GM21360 (cell line): ENCODE measurements at regions not wholly inside any gene's neighbourhood (a gene's known extent, or its start where the extent isn't known, plus 50 kb on each side); places are given as distances from the start of the nearest gene placed in this dataset.
"Not testable (repeated sequence)": the region's sequence is repeated elsewhere in the genome, so short reads cannot be mapped to it uniquely, and the experiment has no call there.

Experiments used
- ATAC-seq: cut with Tn5 transposase; IDR thresholded peaks from one replicate; pipeline ENCODE4 v1.9.1; 2021; ENCODE audit warnings: mild to moderate bottlenecking, moderate library complexity; ENCODE audit not compliant: unreplicated experiment

GRCh38 chr2:120528051-120528692 lies 182.2 kb downstream of the INHBB start:
- no peak for ATAC-seq

DNA sequence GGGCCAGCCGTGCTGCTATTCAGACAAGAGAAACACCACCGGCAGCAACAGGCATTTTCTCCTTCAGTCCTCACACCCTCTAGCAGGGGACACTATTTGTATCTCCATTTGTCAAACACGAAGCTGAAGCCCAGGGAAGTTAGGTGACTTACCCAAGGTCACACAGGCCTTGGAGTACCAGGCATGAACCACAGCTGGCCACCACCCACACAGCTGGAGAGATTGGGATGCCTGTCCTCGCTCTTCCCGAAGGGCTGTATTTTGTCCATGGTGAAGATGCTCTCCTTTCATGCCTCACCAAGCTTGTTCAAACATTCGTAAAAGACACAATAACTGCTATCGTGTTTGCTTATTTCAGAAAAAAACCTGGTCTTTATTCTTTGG lies 182.7 kb downstream of the INHBB start:
- no peak for ATAC-seq

- no peak for ATAC-seq
Observed at GRCh38 chr2:120530781-120531180, 184.8 kb downstream of the INHBB start.

GRCh38 chr2:120531365-120531764 lies 185.4 kb downstream of the INHBB start:
- no peak for ATAC-seq

GRCh38 chr2:120531863-120532600 lies 186.1 kb downstream of the INHBB start:
- ATAC-seq, result no peak

- no peak for ATAC-seq
Observed at GRCh38 chr2:120533625-120534024, 187.7 kb downstream of the INHBB start.

- no peak for ATAC-seq
Observed at GRCh38 chr2:120534457-120534856, 188.5 kb downstream of the INHBB start.

DNA sequence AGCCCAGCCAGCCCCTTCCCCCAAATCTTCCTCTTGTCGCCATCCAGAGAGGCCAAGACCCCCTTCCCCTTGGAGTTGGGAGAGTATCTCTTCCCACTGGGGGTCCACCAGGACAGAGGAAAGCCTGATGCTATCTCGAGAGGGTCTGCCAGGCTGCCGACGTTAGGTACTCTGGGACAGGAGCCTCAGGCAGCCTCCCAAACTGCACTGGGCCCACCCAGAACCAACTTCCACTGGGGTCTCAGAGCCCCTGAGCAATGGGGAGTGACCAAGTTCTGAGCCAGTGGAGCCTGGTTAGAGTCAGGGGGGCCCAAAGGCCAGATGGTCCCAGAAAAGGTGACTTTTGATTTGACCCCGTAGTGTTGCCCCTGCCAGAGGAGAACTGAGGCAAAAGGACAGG lies 189.1 kb downstream of the INHBB start:
- ATAC-seq, result no peak

DNA sequence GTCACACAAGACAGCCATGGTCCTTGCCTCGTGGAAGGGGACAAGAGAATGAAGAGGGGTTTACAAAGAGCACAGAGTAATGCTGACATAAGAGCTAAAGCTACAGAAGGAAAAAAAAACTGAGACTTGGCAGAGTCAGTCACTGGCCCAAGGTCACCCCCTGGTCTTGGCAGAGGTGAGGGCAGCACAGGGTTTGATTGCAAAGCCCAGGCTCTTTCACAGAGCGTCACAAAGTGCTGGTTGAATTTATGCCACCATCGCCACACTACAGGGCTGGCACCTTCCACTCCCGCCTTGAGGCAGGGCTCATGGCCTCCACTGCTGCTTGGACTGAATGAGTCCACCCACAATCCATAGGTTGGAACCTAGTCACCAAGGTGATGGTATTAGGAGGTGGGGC lies 190.2 kb downstream of the INHBB start:
- no peak for ATAC-seq

DNA sequence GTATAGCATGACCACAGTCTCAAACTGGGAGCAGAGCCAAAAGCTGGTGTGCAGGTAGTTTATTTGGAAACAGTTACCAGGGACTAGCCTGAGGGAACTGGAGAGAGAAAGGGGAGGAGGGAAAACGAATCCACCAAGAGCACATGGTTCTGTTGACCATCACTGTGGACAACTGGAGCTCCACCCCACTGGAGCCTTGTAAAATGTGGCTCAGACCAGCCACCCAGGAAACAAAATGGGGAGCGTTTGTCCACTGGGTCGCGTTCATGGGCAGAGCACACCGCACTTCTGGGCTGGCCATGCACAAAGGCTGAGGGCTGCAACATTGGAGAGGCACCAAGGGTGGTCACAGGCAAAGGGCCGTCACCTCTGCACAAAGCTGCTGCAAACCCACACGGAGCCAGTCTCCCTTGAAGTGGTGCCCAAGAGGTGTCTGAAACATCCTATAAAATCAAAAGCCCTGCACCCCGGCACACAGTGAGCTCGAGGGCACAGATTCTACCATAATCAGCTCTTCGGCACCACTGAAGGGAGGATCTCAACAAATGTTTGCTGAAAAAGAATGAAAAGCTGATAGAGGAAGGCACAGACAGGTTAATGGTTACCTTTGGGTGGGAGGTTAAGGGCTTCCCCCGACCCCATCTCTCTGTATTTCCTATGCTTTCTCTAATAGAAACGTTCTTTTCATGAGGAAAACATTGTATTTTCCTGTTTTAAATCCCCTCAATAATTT lies 192.9 kb downstream of the INHBB start:
- ATAC-seq, result no peak

DNA sequence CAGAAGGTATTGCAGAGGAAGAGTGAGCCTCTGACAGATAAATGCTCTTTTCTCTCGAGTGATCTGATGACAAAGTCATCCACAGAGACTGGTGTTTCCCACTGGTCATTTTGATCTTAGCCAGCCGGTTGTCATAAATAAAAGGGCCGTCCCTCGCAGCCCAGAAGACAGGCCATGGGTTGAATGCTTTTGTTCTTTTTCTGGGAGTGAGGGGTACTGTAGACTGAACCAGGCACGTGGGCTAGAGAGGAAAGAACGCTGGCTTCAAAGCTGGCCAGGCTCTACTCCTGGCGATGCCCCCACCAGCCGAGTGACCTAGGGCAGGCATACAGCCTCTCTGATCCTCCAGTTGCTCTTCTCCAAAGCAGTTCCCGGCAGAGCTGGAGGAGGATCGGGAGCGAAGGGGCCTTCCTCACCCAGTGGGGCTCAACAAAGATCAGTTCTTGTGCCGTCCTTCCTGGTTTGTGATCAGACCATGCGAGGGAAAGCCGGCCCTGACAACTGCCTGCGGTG lies 193.5 kb downstream of the INHBB start:
- no peak for ATAC-seq

DNA sequence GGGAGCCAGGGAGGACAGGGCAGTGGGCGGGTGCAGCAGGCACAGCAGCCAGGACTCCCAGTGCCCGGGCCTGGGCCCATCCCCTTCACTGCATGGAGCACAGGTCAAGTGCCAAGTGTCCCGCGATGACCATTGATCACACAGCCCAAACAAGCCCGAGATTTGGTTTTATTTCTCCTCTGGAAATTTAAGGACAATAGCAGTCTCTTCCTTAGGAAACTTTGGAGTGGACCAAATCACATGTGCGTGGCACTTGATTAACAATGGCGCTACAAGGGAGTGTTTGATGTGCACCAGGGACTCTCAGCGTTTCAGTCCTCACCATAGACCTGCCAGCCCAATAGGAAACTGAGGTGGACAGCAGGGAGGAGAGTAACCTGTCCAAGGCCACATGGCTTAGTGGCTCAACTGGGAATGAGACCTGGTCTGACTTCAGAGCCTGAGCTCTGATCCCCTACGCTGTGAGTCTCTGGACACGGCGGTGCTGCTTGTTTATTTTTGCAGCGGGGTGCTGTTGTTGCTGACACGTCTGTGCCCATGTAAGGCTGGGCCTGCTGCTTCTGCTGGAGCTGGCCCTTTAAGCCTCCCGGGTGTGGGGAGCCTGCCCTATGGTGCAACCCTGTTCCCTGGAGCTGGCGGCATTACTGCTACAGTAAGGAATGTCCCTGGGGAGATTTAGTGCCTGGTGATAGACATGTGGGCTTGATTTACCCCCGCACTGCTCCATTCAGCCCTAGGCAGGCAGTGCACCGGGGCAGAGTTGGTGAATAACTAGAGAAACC lies 194.2 kb downstream of the INHBB start:
- ATAC-seq, result no peak

- ATAC-seq, result no peak
Observed at GRCh38 chr2:120540719-120541552, 194.7 kb upstream of the GLI2 start.

DNA sequence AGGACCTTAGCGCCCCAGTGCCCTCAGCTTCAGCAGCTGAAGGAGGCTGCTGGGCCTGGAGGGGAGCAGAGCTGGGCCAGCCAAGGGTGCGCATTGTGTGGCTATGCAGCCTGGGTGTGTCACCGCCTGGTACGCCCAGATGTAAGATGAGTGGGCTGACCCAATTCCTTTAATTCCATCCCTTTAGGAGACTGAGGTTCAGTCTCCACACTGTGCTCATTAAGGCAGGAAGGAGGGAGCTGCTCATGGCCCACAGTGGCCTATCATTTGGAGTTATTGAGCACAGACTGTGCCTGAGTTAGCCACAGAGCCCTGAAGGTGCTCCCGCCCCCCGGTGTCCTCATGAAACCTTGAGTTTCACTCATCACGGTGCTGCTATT lies 194.1 kb upstream of the GLI2 start:
- no peak for ATAC-seq

DNA sequence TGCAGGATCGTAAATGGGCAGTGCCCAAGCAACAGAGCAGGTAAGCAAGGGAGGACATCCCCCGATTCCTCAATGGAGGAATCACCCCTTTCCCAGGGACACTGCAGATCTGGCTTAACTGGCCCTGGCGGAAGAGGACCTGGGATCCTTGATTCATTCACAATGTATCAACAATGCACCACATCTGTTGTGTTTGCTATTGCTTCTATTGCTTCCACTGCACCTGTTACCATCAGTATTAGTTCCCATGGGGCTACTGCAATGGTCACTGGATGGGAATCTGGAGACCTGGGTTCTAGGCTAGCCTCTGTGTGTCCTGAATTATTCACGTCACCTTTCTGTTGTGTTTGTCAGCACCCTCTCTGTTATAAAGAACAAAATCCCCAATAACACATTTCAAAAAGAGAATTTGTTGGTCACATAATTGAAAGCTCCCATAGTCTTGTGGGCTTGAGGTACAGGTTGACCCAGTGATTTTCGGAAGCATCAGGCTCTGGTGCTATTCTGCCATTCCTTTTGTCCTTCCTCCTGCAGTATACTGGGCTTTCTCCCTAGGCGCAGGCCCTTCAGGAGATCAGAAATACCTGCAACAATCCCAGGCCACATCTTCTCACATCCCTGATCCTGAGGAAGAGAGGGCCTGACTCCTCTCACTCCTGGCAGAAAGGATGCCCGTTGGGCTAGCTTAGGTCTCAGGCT lies 193.5 kb upstream of the GLI2 start:
- ATAC-seq, result no peak

DNA sequence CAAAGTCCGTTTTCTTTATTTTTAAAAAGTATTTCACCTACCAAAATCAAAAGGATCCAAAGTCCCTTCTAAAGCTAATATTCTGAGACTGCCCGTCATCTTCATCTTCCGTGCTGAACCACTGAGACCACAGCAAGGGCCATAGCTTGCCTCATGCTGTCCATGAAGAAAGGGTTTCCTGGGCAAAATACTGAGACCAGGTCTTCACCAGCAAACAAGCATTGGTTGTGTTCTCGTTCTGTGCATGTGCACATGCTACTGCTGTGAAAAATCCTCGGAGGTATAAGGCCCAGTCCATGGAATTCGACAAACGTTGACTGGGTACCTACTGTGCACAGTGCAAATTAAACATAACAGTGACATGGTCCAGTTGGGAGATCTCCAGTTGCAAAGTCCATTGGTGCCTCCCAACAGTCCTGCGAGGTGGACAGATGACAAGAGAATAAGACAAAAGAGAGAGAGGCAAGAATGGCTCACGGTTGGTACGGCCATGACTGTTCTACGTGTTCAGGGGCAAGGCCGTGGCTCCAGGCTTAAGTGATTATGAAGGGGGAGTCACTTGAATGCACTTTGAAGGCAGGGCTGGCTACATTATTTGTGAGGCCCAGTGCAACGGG lies 192.6 kb upstream of the GLI2 start:
- ATAC-seq, result no peak

- no peak for ATAC-seq
Observed at GRCh38 chr2:120543899-120544298, 191.8 kb upstream of the GLI2 start.

DNA sequence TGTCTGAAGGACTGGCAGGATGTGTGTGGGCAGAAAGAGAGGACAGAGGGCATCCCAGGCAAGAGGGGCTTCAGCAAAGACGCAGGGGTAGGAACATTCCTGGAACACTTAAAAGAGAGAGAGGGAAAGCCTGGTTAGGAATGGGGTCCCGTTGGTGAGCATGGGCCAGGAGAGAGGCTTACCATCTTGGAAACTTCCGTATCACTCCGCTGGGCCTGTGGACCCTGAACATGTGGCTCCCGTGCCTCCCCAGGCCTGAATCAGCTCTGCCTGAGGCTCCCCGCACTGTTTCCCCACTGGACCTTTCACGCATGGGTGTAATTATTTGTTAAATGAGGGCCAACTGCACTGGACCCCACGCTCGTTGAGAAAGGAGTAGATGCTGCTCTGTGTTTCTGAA lies 191.1 kb upstream of the GLI2 start:
- no peak for ATAC-seq

GRCh38 chr2:120545007-120545406 lies 190.7 kb upstream of the GLI2 start:
- ATAC-seq, result not testable (repeated sequence)
